ENCODE measurements at regions not wholly inside any gene's neighbourhood (a gene's known extent, or its start where the extent isn't known, plus 50 kb on each side); places are given as distances from the start of the nearest gene placed in this dataset.

GRCh38 chr2:58906081-58906645, 665.0 kb upstream of the FANCL start:
- TF ChIP-seq POLR2A (IDR thresholded peaks at IDR 0.05; ENCODE audit: low read length) (no peak), REST (IDR thresholded peaks at IDR 0.05) (no peak), CTCF (IDR thresholded peaks at IDR 0.05) (no peak), POLR2AphosphoS2 (conservative IDR thresholded peaks at IDR 0.05; ENCODE audit: low read length) (no peak), EP300 (IDR thresholded peaks at IDR 0.05) (no peak), CEBPB (IDR thresholded peaks at IDR 0.05) (no peak), USF2 (IDR thresholded peaks at IDR 0.05) (no peak), CHD2 (IDR thresholded peaks at IDR 0.05; ENCODE audit: low read length, partially characterized antibody) (no peak), NR3C1 (IDR thresholded peaks at IDR 0.05) (no peak), NFE2L2 (conservative IDR thresholded peaks at IDR 0.05; ENCODE audit: low read length) (no peak)
- TF ChIP-seq, protein P1, sequence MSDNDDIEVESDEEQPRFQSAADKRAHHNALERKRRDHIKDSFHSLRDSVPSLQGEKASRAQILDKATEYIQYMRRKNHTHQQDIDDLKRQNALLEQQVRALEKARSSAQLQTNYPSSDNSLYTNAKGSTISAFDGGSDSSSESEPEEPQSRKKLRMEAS (IDR thresholded peaks at IDR 0.05), result no peak
- TF ChIP-seq, protein P2, sequence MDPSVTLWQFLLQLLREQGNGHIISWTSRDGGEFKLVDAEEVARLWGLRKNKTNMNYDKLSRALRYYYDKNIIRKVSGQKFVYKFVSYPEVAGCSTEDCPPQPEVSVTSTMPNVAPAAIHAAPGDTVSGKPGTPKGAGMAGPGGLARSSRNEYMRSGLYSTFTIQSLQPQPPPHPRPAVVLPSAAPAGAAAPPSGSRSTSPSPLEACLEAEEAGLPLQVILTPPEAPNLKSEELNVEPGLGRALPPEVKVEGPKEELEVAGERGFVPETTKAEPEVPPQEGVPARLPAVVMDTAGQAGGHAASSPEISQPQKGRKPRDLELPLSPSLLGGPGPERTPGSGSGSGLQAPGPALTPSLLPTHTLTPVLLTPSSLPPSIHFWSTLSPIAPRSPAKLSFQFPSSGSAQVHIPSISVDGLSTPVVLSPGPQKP (IDR thresholded peaks at IDR 0.05; ENCODE audit: low read depth, low read length), result no peak

All from A549 (cell line).